ENCODE measurements at regions not wholly inside any gene's neighbourhood (a gene's known extent, or its start where the extent isn't known, plus 50 kb on each side); places are given as distances from the start of the nearest gene placed in this dataset.

DNA sequence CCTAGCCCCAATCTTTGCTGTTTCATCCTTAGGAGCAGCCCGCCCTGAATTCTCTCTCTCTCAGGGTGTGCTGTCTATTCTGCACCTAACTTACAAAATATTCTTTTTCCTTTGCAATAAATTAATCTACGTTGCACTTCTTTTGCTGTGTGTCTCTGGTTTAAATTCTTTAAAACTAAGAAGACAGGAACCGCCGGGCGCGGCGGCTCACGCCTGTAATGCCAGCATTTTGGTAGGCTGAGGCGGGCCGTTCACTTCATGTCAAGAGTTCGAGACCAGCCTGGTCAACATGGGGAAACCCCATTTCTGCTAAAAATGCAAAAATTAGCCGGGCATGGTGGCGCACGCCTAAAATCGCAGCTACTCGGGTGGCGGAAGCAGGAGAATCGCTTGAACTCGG is 148.5 kb upstream of the PRSS16 start:
- TF ChIP-seq, protein P1, sequence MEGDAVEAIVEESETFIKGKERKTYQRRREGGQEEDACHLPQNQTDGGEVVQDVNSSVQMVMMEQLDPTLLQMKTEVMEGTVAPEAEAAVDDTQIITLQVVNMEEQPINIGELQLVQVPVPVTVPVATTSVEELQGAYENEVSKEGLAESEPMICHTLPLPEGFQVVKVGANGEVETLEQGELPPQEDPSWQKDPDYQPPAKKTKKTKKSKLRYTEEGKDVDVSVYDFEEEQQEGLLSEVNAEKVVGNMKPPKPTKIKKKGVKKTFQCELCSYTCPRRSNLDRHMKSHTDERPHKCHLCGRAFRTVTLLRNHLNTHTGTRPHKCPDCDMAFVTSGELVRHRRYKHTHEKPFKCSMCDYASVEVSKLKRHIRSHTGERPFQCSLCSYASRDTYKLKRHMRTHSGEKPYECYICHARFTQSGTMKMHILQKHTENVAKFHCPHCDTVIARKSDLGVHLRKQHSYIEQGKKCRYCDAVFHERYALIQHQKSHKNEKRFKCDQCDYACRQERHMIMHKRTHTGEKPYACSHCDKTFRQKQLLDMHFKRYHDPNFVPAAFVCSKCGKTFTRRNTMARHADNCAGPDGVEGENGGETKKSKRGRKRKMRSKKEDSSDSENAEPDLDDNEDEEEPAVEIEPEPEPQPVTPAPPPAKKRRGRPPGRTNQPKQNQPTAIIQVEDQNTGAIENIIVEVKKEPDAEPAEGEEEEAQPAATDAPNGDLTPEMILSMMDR (optimal IDR thresholded peaks at IDR 0.05 in 1 of 3, IDR thresholded peaks at IDR 0.05 in 1 of 3, conservative IDR thresholded peaks at IDR 0.05 in 1 of 3; ENCODE audit: extremely low read depth in 1 of 3, insufficient read depth in 2 of 3, low read length in 3 of 3) = no peak
- no peak for TF ChIP-seq EZH2 (IDR thresholded peaks at IDR 0.05; ENCODE audit: low read length)
